ENCODE measurements at regions not wholly inside any gene's neighbourhood (a gene's known extent, or its start where the extent isn't known, plus 50 kb on each side); places are given as distances from the start of the nearest gene placed in this dataset.

GRCh38 chr2:104236491-104236890 is 617.4 kb upstream of the POU3F3 start:
- TF ChIP-seq EP300 (IDR thresholded peaks at IDR 0.05) (no peak), CTCF (IDR thresholded peaks at IDR 0.05) (no peak), POLR2AphosphoS5 (IDR thresholded peaks at IDR 0.05) (no peak), POLR2A (IDR thresholded peaks at IDR 0.05) (no peak)
